DND-41 (cell line): ENCODE measurements at regions not wholly inside any gene's neighbourhood (a gene's known extent, or its start where the extent isn't known, plus 50 kb on each side); places are given as distances from the start of the nearest gene placed in this dataset.

ENCODE experiments used
- ATAC-seq: fragments of 200-7000 bp; cut with Tn5 transposase; 3 replicates; pipeline ENCODE4 v1.9.1; 2021; ENCODE audit warnings: low read depth; ENCODE audit not compliant: insufficient read depth
- DNase-seq: peaks from one replicate; pipeline ENCODE4 v3.0.0-alpha.2; 2020
- H2AFZ ChIP-seq: 2 replicates; pipeline ENCODE4 v1.6.0; 2012; ENCODE audit warnings: low read depth, low read length
- H3K27ac ChIP-seq: 2 replicates; pipeline ENCODE4 v1.5.1; 2012; ENCODE audit warnings: low read length, inconsistent platforms
- H3K27me3 ChIP-seq: fragments of 200-600 bp; sonication (generic); 2 replicates; pipeline ENCODE4 v1.6.0; 2012; ENCODE audit warnings: low read length, mild to moderate bottlenecking, inconsistent platforms; ENCODE audit not compliant: insufficient read depth, poor library complexity
- H3K36me3 ChIP-seq: 2 replicates; pipeline ENCODE4 v1.5.1; 2012; ENCODE audit warnings: low read length, inconsistent platforms; ENCODE audit not compliant: insufficient read depth
- H3K4me1 ChIP-seq: 2 replicates; pipeline ENCODE4 v1.5.1; 2012; ENCODE audit warnings: mild to moderate bottlenecking, low read length; ENCODE audit not compliant: insufficient read depth
- H3K4me2 ChIP-seq: 2 replicates; pipeline ENCODE4 v1.6.0; 2012; ENCODE audit warnings: mild to moderate bottlenecking, moderate library complexity, low read length, inconsistent platforms; ENCODE audit not compliant: insufficient read depth
- H3K4me3 ChIP-seq, 2 experiments: fragments of 200-600 bp in 1 of 2; shearing (Covaris generic) in 1 of 2; 2 replicates each; pipeline ENCODE4 v1.5.1; 2012 to 2016; ENCODE audit warnings: inconsistent platforms in 2 of 2, low read length in 2 of 2, mild to moderate bottlenecking in 2 of 2, low read depth in 1 of 2, moderate library complexity in 1 of 2
- H3K79me2 ChIP-seq: 2 replicates; pipeline ENCODE4 v1.6.0; 2012; ENCODE audit warnings: low read length, inconsistent platforms; ENCODE audit not compliant: insufficient read depth
- H3K9ac ChIP-seq: 2 replicates; pipeline ENCODE4 v1.6.0; 2012; ENCODE audit warnings: low read depth, mild to moderate bottlenecking, inconsistent platforms, low read length, moderate library complexity
- H3K9me3 ChIP-seq: 2 replicates; pipeline ENCODE4 v1.5.1; 2012; ENCODE audit warnings: low read length, moderate library complexity, mild to moderate bottlenecking, inconsistent platforms; ENCODE audit not compliant: insufficient read depth, severe bottlenecking
- H4K20me1 ChIP-seq: 2 replicates; pipeline ENCODE4 v1.6.0; 2012; ENCODE audit warnings: low read length; ENCODE audit not compliant: insufficient read depth
- EZH2 ChIP-seq: IDR thresholded peaks from 3 replicates; pipeline ENCODE4 v1.6.1; 2012; ENCODE audit warnings: borderline replicate concordance, low read depth, mild to moderate bottlenecking, moderate library complexity, low read length, inconsistent platforms; ENCODE audit not compliant: severe bottlenecking
- TF ChIP-seq, protein P1 (sequence below): IDR thresholded peaks from 2 replicates; pipeline ENCODE4 v1.5.1; 2012; ENCODE audit warnings: borderline replicate concordance, low read length, moderate library complexity, mild to moderate bottlenecking; ENCODE audit not compliant: poor library complexity, severe bottlenecking; ENCODE audit errors: extremely low read depth

DNA sequence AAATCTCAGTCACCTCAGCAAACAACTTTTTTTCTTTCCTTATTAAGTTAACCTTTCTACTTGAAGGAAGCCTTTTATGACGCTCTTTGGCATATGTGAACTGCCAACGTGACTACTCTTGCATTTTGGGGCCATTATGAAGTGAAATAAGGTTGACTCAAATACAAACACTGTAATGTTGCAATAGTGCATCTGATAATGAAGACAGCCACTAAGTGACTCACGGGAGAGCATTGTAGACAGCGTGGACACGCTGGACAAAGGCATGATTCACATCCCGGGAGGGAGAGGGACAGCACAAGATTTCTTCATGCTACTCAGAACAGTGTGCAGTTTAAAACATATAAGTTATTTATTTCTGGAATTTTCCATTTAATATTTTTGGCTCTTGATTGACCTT, 560.8 kb downstream of the ETS1 start:
- Histone ChIP-seq H3K9me3 (no peaks in the 10 kb centered on the region), H3K9ac (no peak overlapping the region), H3K4me2 (no peak overlapping the region), H3K4me1 (peaks cover 6% of the 10 kb centered on the region; the same call in 1 of the 2 replicates), H2AFZ (no peak overlapping the region), H3K4me3 (no peak overlapping the region), H3K79me2 (no peaks in the 10 kb centered on the region), H3K27ac (no peak overlapping the region), H3K27me3 (no peaks in the 10 kb centered on the region), H3K36me3 (no peaks in the 10 kb centered on the region), H4K20me1 (no peaks in the 10 kb centered on the region)
- TF ChIP-seq, protein P1, sequence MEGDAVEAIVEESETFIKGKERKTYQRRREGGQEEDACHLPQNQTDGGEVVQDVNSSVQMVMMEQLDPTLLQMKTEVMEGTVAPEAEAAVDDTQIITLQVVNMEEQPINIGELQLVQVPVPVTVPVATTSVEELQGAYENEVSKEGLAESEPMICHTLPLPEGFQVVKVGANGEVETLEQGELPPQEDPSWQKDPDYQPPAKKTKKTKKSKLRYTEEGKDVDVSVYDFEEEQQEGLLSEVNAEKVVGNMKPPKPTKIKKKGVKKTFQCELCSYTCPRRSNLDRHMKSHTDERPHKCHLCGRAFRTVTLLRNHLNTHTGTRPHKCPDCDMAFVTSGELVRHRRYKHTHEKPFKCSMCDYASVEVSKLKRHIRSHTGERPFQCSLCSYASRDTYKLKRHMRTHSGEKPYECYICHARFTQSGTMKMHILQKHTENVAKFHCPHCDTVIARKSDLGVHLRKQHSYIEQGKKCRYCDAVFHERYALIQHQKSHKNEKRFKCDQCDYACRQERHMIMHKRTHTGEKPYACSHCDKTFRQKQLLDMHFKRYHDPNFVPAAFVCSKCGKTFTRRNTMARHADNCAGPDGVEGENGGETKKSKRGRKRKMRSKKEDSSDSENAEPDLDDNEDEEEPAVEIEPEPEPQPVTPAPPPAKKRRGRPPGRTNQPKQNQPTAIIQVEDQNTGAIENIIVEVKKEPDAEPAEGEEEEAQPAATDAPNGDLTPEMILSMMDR, result no peak
- no peak for TF ChIP-seq EZH2
- DNase-seq (no peak), ATAC-seq (no peak)

DNA sequence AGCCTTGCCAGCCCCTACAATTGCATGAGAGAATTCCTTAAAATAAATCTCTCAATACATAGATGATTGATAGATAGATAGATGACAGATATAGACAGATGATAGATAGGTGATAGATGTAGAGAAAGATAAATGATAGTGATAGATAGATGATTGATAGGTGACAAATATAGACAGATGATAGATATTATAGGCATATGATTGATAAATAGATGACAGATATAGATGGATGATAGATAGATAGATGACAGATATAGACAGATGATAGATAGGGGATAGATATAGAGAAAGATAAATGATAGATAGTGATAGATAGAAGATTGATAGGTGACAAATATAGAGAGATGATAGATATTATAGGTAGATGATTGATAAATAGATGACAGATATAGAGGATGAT, 564.6 kb downstream of the ETS1 start:
- ATAC-seq (no peak), DNase-seq (no peak)
- Histone ChIP-seq H3K79me2 (no peaks in the 10 kb centered on the region), H3K9ac (no peak overlapping the region), H3K4me3 (no peak overlapping the region), H3K27ac (no peak overlapping the region), H3K4me2 (no peak overlapping the region), H2AFZ (no peak overlapping the region), H3K27me3 (no peaks in the 10 kb centered on the region), H3K9me3 (no peaks in the 10 kb centered on the region), H3K36me3 (no peaks in the 10 kb centered on the region), H3K4me1 (no peaks in the 10 kb centered on the region), H4K20me1 (no peaks in the 10 kb centered on the region)
- TF ChIP-seq, protein P1, result no peak
- no peak for TF ChIP-seq EZH2

DNA sequence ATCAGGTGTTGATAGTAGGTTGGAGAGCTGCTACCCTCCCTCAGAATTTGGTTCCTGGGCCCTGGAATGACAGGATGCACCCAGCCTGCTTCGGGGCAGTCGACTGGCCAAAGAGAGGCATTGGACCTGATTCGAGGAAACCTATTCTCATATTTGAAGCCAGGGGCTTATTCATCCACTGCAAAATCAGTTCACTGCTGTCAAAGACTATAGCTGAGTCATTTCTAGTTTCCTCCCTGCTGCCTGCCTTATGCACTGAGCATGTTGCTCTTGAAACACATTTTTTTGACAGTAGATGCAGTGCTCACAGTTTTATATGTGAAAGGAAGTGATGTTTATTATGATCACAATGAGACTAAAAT, 565.4 kb downstream of the ETS1 start:
- Histone ChIP-seq H2AFZ (no peak overlapping the region), H3K4me3 (no peak overlapping the region)
- ATAC-seq, result no peak

More for the DNA sequence above, 565.4 kb downstream of the ETS1 start:
- DNase-seq, result no peak
- Histone ChIP-seq H4K20me1 (no peaks in the 10 kb centered on the region), H3K9ac (no peak overlapping the region), H3K27ac (no peak overlapping the region), H3K79me2 (no peaks in the 10 kb centered on the region), H3K27me3 (no peaks in the 10 kb centered on the region), H3K4me2 (no peak overlapping the region), H3K4me1 (no peaks in the 10 kb centered on the region), H3K36me3 (no peaks in the 10 kb centered on the region), H3K9me3 (no peaks in the 10 kb centered on the region)
- no peak for TF ChIP-seq EZH2
- TF ChIP-seq, protein P1, result no peak
